Esophagus squamous epithelium (tissue), 5 donors: ENCODE measurements at regions not wholly inside any gene's neighbourhood (a gene's known extent, or its start where the extent isn't known, plus 50 kb on each side); places are given as distances from the start of the nearest gene placed in this dataset.
A peak's percentile ranks its signal among the peaks of the same experiment; 100 is the strongest.

Experiments
- DNase-seq: peaks from one replicate; lab custom pipeline; 2025; lab: John Stamatoyannopoulos, UW
- H3K27ac ChIP-seq, 4 donors: fragments of 200-600 bp; sonication (generic); one replicate each; pipeline ENCODE4 v1.5.1; 2016 to 2019; ENCODE audit warnings: mild to moderate bottlenecking in 1 of 4
- H3K27me3 ChIP-seq, 4 donors: fragments of 200-600 bp; sonication (generic); 1 replicate in 3 of 4; 2 replicates in 1 of 4; pipeline versions ENCODE4 v1.5.1 to v1.6.0; 2017 to 2021; ENCODE audit warnings: antibody characterized with exemption in 1 of 4
- H3K36me3 ChIP-seq, 3 donors: fragments of 200-600 bp; sonication (generic); one replicate each; pipeline ENCODE4 v1.5.1; 2016 to 2019
- H3K4me1 ChIP-seq, 3 donors: fragments of 200-600 bp; sonication (generic); one replicate each; pipeline ENCODE4 v1.5.1; 2017 to 2019
- H3K4me3 ChIP-seq, 4 donors: fragments of 200-600 bp; sonication (generic); 1 replicate in 3 of 4; 2 replicates in 1 of 4; pipeline ENCODE4 v1.5.1; 2016 to 2019; ENCODE audit warnings: mild to moderate bottlenecking in 2 of 4, moderate library complexity in 1 of 4
- H3K9me3 ChIP-seq, 3 donors: fragments of 200-600 bp; sonication (generic); one replicate each; pipeline ENCODE4 v1.5.1; 2016 to 2019
- POLR2A ChIP-seq, 4 donors: fragments of 450-650 bp; IDR thresholded peaks; one replicate each; pipeline ENCODE4 v1.6.1; 2017; ENCODE audit warnings: antibody characterized with exemption in 4 of 4, mild to moderate bottlenecking in 4 of 4, moderate library complexity in 3 of 4
- WGBS, 2 donors: methylation state at CpG; one replicate each; pipeline ENCODE4 v1.1.5; 2018; 5-methylcytosine and 5-hydroxymethylcytosine counted together
- intact Hi-C: fragments of 100-400 bp; cut with DNase I; formaldehyde crosslinking; loops from one replicate; pipeline ENCODE4 v1.15.0; 2022
- TF ChIP-seq, protein P1 (sequence below), 6 experiments: fragments of 450-650 bp in 4 of 6; fragments of 200-600 bp in 2 of 6; sonication (generic) in 2 of 6; IDR thresholded peaks; one replicate each; pipeline ENCODE4 v1.5.1; 2016 to 2019; ENCODE audit warnings: antibody characterized with exemption in 6 of 6, mild to moderate bottlenecking in 4 of 6, moderate library complexity in 4 of 6
- donor health status: DM: yes; HTN: yes; CAD: no.

DNA sequence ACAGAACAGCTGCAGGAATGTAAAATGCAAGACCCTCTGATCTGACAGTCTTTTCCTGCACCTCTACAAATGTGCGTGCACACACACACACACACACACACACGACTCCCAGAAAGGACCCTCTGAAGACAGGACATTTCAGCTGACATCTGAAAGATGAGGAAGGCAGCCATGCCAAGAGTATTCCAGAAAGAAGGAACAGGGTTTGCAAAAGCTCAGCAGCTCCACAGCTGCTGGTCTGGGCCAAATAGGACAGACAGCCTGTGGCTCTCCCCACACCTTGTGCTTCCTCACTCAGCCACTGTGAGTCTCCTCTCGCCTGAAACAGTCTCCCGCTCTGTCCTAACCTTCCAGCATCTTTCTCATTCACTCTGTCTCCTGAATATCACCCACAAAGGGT lies 189.0 kb downstream of the PALM2AKAP2 start:
- TF ChIP-seq POLR2A (IDR thresholded peaks at IDR 0.05) = no peak
- TF ChIP-seq, protein P1, sequence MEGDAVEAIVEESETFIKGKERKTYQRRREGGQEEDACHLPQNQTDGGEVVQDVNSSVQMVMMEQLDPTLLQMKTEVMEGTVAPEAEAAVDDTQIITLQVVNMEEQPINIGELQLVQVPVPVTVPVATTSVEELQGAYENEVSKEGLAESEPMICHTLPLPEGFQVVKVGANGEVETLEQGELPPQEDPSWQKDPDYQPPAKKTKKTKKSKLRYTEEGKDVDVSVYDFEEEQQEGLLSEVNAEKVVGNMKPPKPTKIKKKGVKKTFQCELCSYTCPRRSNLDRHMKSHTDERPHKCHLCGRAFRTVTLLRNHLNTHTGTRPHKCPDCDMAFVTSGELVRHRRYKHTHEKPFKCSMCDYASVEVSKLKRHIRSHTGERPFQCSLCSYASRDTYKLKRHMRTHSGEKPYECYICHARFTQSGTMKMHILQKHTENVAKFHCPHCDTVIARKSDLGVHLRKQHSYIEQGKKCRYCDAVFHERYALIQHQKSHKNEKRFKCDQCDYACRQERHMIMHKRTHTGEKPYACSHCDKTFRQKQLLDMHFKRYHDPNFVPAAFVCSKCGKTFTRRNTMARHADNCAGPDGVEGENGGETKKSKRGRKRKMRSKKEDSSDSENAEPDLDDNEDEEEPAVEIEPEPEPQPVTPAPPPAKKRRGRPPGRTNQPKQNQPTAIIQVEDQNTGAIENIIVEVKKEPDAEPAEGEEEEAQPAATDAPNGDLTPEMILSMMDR (IDR thresholded peaks at IDR 0.05) = peak in 1 of 6 experiments; percentile 9
- H3K27ac ChIP-seq = peak overlapping the region in 1 of 4 donors; percentile 60
- WGBS, 2 donors = 72 to 82% methylated on average over 4 of the region's 4 CpGs

DNA sequence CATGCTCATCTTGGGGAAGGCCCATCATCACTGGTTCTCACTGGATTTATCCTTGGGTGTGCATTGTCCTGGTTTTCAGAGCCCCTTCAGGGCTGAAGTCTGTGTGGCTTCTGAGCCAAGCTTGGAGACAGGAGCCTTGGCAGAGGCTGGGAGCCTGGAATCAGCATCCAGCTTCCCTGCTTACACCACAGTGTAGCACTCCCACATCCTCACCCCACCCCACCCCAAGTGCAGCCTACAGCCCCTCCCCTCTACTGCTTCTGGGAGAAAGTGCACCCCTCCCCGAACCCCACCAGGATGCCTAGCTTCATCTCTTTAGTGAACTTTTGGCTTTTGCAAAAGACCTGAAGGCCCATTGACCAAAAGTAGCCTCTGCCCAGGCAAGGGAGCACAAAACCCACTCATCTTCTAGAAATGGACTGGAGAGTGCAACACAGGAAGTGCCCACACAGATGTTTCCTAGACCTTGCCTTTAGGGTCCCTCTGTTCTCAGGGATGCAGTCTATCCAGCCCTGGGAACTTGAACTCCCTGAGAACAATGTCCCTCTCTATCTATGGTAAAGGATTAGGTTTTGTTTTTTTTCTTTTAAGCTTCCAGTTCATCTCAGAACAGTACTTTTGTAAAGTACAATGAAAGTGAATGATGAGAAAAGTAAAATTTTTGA lies 189.7 kb downstream of the PALM2AKAP2 start:
- intact Hi-C loops = no loop called here
- Histone ChIP-seq H3K9me3 (no peaks in the 10 kb centered on the region), H3K4me1 (peaks cover 0 to 18% (median 9%) of the 10 kb centered on the region in 3 donors), H3K4me3 (no peak overlapping the region), H3K27me3 (no peaks in the 10 kb centered on the region), H3K27ac (peak overlapping the region in 3 of 4 donors; percentile 9 to 60 (median 29)), H3K36me3 (no peaks in the 10 kb centered on the region)
- TF ChIP-seq POLR2A (IDR thresholded peaks at IDR 0.05) = no peak
- TF ChIP-seq, protein P1 (IDR thresholded peaks at IDR 0.05) = no peak
- DNase-seq = no peak
- 100% methylated on average over 1 of the region's 1 CpG; no CpG with 5 or more reads in 1 of the 2 donors for WGBS, 2 donors

More for the DNA sequence above, 189.0 kb downstream of the PALM2AKAP2 start:
- intact Hi-C loops = no loop called here
- peaks cover 0 to 18% (median 9%) of the 10 kb centered on the region in 3 donors for H3K4me1 ChIP-seq
- no peak overlapping the region for H3K4me3 ChIP-seq
- H3K9me3 ChIP-seq = no peaks in the 10 kb centered on the region
- no peaks in the 10 kb centered on the region for H3K36me3 ChIP-seq
- H3K27me3 ChIP-seq = no peaks in the 10 kb centered on the region
- DNase-seq = no peak

DNA sequence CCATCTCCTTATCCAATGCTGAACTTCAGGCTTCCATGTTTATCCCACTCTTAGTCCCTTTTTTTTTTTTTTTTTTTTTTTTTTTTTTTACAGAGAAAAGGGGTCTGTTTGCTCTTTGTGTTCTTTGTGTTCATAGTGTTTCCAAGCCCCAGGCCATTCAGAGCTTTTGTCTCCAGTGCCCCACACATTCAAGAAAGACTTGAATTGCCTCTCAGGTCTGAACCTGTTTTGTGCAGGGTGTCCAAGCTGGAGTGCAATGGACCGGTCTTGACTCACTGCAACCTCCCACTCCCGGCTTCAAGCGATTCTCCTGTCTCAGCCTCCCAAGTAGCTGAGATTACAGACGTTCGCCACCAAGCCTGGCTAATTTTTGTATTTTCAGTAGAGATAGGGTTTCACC lies 191.2 kb downstream of the PALM2AKAP2 start:
- Histone ChIP-seq H3K4me1 (peaks cover 0 to 18% (median 9%) of the 10 kb centered on the region in 3 donors), H3K27me3 (no peaks in the 10 kb centered on the region), H3K27ac (no peak overlapping the region), H3K9me3 (no peaks in the 10 kb centered on the region), H3K36me3 (no peaks in the 10 kb centered on the region), H3K4me3 (no peak overlapping the region)
- intact Hi-C loops = no loop called here
- no peak for TF ChIP-seq POLR2A (IDR thresholded peaks at IDR 0.05)
- WGBS, 2 donors = 67 to 71% methylated on average over 4 to 5 of the region's 5 CpGs
- DNase-seq = no peak

DNA sequence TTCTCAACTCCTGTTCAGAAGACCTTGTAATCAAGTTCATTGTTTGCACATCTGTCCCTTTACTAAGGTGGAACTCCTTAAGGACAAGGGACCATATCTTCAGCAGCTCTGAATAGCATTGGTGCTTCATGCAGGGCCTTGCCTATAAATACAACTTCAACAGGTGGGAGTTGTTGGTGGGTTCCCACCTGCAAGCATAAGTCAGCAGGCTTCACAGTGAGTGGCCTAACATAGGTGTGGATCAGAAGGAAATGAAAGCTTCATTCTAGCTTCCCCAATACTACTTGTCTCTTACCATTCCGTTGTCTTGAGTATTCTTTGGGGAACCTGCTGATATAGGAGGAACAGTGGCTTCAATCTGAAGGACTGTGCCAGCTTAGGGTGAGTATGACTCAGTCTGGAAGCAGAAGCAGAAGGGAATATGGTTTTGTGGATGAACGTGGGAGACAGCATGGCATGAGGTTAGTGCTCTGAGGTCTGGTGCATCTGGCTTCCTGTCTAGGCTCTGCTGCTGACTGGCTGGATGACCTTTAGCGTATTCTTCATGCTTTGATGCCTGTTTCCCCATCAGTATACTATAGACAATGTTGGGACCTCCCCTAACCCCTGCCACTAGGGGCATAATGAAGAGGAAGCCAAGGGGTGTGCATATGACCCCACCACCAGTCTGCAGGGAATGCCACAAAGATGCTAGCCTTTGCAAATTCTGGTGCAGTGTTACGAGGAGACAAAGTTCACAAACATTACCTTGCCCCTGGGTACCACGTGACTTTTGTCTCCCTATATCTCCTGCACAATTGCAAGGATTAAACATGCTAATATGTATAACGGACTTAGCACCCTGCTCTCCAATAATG lies 192.3 kb downstream of the PALM2AKAP2 start:
- H3K27ac ChIP-seq = no peak overlapping the region
- 59 to 69% methylated on average over 5 to 6 of the region's 6 CpGs for WGBS, 2 donors
- no peak overlapping the region for H3K4me3 ChIP-seq
- intact Hi-C loops = no loop called here
- no peaks in the 10 kb centered on the region for H3K36me3 ChIP-seq
- DNase-seq = no peak
- H3K27me3 ChIP-seq = no peaks in the 10 kb centered on the region
- TF ChIP-seq POLR2A (IDR thresholded peaks at IDR 0.05) = no peak
- TF ChIP-seq, protein P1 (IDR thresholded peaks at IDR 0.05) = no peak
- peaks cover 0 to 18% (median 9%) of the 10 kb centered on the region in 3 donors for H3K4me1 ChIP-seq
- no peaks in the 10 kb centered on the region for H3K9me3 ChIP-seq

DNA sequence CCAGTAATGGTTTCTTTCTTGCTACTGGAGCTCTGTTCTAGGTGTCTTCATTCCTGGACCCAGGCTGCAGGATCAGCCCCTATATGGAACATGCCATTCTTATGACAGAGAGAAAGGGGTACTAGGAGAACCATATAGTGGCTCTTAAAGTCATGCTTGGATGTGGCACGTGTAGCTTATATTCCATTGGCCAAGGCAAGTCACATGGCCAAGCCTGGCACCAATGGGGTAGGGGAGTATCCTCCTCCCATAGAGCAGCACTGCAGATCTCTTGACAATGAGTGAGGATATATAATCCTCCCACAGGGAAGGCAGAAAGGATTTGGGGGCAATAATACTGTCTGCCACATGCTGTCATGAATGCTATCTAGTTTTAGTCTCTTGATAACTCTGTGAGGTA lies 193.3 kb downstream of the PALM2AKAP2 start:
- Histone ChIP-seq H3K4me3 (no peak overlapping the region), H3K4me1 (peaks cover 0 to 18% (median 4%) of the 10 kb centered on the region in 3 donors), H3K36me3 (no peaks in the 10 kb centered on the region), H3K27me3 (no peaks in the 10 kb centered on the region), H3K27ac (no peak overlapping the region), H3K9me3 (no peaks in the 10 kb centered on the region)
- intact Hi-C loops = no loop called here
- WGBS, 2 donors = 88 to 90% methylated on average over 1 of the region's 1 CpG
- no peak for DNase-seq
- TF ChIP-seq POLR2A (IDR thresholded peaks at IDR 0.05) = no peak
- TF ChIP-seq, protein P1 (IDR thresholded peaks at IDR 0.05) = no peak
